Middle frontal gyrus (tissue), 1 donor: ENCODE measurements at regions not wholly inside any gene's neighbourhood (a gene's known extent, or its start where the extent isn't known, plus 50 kb on each side); places are given as distances from the start of the nearest gene placed in this dataset.
A peak's percentile ranks its signal among the peaks of the same experiment; 100 is the strongest.

Experiments
- DNase-seq: peaks from one replicate; pipeline ENCODE4 v3.0.0-alpha.2; 2015; ENCODE audit warnings: low spot score; ENCODE audit errors: extremely low spot score

GRCh38 chr18:34159691-34160185 lies 65.0 kb downstream of the NOL4 start:
- DNase-seq: no peak

GRCh38 chr18:34158881-34159690 lies 65.6 kb downstream of the NOL4 start:
- peak; percentile 24 for DNase-seq

GRCh38 chr18:34153711-34154110 lies 71.0 kb downstream of the NOL4 start:
- no peak for DNase-seq

- DNase-seq: no peak
Observed at GRCh38 chr18:34131006-34131405, 93.7 kb downstream of the NOL4 start.

- no peak for DNase-seq
Observed at GRCh38 chr18:34128436-34128835, 96.3 kb downstream of the NOL4 start.

- no peak for DNase-seq
Observed at GRCh38 chr18:34126121-34126520, 98.6 kb downstream of the NOL4 start.

- peak; percentile 72 for DNase-seq
Observed at GRCh38 chr18:34122724-34123334, 101.9 kb downstream of the NOL4 start.

GRCh38 chr18:34121200-34121721 lies 103.5 kb downstream of the NOL4 start:
- DNase-seq: no peak

- DNase-seq: no peak
Observed at GRCh38 chr18:34120294-34120693, 104.4 kb downstream of the NOL4 start.

GRCh38 chr18:34117319-34117718 lies 107.4 kb downstream of the NOL4 start:
- DNase-seq: no peak

GRCh38 chr18:34115409-34116081 lies 109.2 kb downstream of the NOL4 start:
- no peak for DNase-seq

- no peak for DNase-seq
Observed at GRCh38 chr18:34114996-34115395, 109.7 kb downstream of the NOL4 start.

GRCh38 chr18:34108206-34108605 lies 116.5 kb downstream of the NOL4 start:
- DNase-seq: no peak

- no peak for DNase-seq
Observed at GRCh38 chr18:34098109-34098508, 126.6 kb downstream of the NOL4 start.

GRCh38 chr18:34097312-34097711 lies 127.4 kb downstream of the NOL4 start:
- no peak for DNase-seq

- DNase-seq: no peak
Observed at GRCh38 chr18:34094148-34094547, 130.6 kb downstream of the NOL4 start.

GRCh38 chr18:34092796-34093195 lies 131.9 kb downstream of the NOL4 start:
- no peak for DNase-seq

- no peak for DNase-seq
Observed at GRCh38 chr18:34086370-34086769, 138.3 kb downstream of the NOL4 start.

- no peak for DNase-seq
Observed at GRCh38 chr18:34085140-34085739, 139.5 kb downstream of the NOL4 start.

GRCh38 chr18:34084635-34085034 lies 140.1 kb downstream of the NOL4 start:
- DNase-seq: no peak

GRCh38 chr18:34083910-34084535 lies 140.7 kb downstream of the NOL4 start:
- DNase-seq: no peak
